Sigmoid colon (tissue), 4 donors: ENCODE measurements at regions not wholly inside any gene's neighbourhood (a gene's known extent, or its start where the extent isn't known, plus 50 kb on each side); places are given as distances from the start of the nearest gene placed in this dataset.

ENCODE experiments used
- POLR2AphosphoS5 ChIP-seq, 4 donors: sonication (generic); formaldehyde crosslinking; IDR thresholded peaks; one replicate each; pipeline ENCODE4 v1.6.1; 2017; ENCODE audit warnings: antibody characterized with exemption in 4 of 4
- TF ChIP-seq, protein P1 (sequence below), 4 experiments: fragments of 450-650 bp in 3 of 4; fragments of 200-600 bp in 1 of 4; IDR thresholded peaks; one replicate each; pipeline ENCODE4 v1.5.1; 2016 to 2019; ENCODE audit warnings: antibody characterized with exemption in 4 of 4, mild to moderate bottlenecking in 3 of 4, moderate library complexity in 2 of 4

- TF ChIP-seq, protein P1, sequence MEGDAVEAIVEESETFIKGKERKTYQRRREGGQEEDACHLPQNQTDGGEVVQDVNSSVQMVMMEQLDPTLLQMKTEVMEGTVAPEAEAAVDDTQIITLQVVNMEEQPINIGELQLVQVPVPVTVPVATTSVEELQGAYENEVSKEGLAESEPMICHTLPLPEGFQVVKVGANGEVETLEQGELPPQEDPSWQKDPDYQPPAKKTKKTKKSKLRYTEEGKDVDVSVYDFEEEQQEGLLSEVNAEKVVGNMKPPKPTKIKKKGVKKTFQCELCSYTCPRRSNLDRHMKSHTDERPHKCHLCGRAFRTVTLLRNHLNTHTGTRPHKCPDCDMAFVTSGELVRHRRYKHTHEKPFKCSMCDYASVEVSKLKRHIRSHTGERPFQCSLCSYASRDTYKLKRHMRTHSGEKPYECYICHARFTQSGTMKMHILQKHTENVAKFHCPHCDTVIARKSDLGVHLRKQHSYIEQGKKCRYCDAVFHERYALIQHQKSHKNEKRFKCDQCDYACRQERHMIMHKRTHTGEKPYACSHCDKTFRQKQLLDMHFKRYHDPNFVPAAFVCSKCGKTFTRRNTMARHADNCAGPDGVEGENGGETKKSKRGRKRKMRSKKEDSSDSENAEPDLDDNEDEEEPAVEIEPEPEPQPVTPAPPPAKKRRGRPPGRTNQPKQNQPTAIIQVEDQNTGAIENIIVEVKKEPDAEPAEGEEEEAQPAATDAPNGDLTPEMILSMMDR (IDR thresholded peaks at IDR 0.05), result no peak
- no peak for TF ChIP-seq POLR2AphosphoS5 (IDR thresholded peaks at IDR 0.05)
These were observed 270.7 kb upstream of the MSX2 start for GRCh38 chr5:174453690-174454089.
